ENCODE measurements at regions not wholly inside any gene's neighbourhood (a gene's known extent, or its start where the extent isn't known, plus 50 kb on each side); places are given as distances from the start of the nearest gene placed in this dataset.
A peak's percentile ranks its signal among the peaks of the same experiment; 100 is the strongest.
"Not testable (repeated sequence)": the region's sequence is repeated elsewhere in the genome, so short reads cannot be mapped to it uniquely, and the experiment has no call there.

DNA sequence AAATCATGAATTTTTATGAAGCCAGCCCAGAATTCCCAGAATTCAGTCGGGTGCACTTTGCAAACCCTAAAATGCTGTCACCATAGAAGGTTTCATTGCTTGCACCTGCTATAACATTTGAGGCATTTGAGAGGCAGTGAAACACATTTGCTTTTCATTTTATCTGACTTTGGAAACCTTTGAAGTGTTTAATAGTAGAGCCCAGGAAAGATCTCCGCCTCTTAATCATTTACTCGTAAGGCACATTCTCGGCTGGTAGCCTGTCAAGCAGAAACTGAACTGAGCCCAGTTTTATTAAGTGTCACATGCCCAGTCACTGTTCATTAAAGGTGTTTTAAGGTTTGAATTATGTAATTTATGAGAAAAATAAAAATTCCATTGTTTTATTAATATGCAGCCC lies 247.6 kb downstream of the EMX2 start:
- no peak for DNase-seq (ENCODE audit: low spot score)

DNA sequence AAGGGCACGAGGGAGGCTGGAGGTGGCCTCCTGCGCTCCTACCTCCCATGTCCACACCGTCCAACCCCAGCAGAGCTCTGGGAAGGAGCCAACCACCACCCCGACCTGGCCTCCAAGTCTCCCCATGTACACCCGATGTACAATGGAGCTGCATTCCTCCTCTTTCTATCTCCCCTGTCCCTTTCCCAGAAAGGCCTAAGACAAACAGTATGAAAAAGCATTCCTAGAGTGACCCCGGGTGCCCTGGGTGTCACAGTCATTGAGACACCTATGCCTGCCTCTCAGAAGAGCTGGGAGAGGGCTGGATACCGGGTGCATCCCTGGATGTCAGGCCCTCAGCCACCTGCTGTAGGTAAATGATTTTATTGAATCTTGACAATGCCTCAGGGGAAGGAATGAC lies 248.1 kb downstream of the EMX2 start:
- no peak for DNase-seq (ENCODE audit: low spot score)

DNA sequence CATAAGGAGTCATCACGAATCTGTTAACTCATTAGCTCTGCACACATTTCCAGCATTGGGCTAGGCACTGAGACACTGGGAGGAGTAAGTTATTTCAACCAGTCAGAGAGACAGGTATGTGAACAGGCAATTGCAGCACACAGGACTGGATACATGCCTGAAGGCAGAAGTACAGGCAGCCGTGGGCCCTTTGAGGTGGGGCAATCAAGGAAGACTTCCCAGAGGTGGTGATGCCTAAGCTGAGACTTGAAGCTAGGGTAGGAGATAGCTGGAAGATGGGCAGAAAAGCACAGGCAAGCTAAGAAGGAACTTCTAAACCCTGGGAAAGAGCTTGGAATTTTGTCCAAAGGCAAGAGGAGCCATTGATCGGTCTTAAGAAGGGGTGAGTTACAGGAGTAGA lies 249.7 kb downstream of the EMX2 start:
- no peak for DNase-seq (ENCODE audit: low spot score)

DNA sequence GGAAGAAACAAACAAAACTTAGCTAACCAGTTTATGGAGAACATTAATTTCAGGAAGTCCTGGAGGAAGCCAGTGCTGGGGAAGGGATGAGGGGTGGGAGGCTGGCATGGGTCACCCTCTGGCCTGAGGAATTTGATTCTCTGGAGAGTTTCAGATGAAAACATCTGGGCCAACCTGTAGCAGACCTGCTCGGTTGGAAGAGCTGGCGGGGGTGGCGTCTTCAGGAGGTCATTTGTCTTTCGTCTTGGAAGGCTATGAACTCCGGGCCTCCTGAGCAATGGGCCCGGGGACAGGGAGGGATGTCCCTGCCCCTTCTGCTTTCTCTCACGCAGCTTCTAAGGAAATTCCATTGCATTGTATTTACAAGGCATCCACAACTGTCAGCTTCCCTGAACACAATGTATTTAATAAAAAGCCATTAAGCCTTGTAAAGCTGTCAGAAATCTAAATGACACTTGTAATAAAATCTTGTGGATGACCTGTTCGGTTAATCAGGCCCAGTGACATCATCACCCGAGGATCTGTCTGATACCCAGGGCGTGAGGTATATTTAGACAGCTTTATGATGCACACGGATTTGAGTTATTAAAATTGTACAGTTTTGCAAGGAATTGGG lies 250.5 kb downstream of the RAB11FIP2 start:
- DNase-seq (ENCODE audit: low spot score), result no peak

DNA sequence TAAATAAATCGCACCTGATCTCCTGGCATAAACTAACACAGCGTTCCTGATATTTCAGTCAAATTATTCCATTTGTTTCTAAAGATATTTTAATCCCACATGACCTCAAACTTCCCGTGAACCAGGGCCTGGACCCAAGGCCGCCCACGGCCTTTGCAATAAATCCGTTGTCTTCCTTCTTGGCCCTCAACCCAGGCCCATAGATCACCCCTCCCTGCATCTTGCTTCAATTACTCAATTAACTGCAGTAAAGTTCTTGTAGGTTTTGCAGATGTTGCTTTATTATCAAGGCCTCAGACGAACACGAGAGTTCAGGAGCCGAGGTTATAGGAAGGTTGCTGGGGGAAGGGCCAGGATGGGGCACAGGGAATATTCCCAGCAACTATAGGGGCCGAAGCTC lies 249.4 kb downstream of the RAB11FIP2 start:
- no peak for DNase-seq (ENCODE audit: low spot score)

DNA sequence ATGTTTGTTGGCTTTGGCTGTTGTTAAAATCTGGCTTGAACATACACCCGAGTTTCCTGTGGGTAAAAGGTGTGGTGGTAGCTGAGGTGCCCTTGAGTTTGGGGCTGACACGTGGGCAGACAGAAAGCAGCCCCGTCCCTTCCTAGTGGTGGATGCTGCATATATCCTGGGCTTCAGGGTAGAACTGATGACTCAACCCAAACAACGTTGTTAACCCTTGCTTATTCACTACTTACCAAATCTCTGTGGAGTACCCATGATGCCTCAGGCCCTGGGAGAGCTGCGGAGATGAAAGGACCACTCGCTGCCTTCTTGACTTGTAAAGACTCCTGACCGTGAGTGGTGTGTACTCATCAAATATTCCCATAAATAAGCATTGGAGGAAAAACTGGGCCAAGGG lies 245.1 kb downstream of the RAB11FIP2 start:
- no peak for DNase-seq (ENCODE audit: low spot score)

DNA sequence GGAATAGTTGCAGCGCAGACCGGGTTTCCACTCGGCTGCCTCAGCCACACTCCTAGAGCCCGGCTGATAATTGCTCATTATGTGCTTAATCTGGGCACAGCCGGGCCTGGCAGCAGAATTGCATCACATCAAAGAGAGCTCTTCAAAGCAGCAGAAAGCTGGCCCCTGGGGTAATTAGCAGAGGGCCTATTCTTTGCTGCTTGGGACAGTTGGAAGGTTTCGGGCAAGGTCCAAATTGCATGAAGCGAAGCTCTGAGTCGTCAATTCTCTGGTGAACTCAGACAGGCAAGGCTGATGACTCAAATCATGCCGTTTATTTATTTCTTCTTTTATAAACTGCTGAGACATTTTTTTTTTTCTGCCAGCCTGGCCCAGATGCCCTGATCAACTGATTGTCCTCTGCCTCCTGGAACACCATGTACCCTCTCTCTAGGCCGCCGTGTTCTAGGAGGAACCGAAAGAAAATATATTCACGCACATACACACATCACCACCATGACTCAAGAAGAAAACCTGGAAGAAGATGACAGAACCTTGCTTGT lies 242.2 kb downstream of the RAB11FIP2 start:
- no peak for DNase-seq (ENCODE audit: low spot score)

DNA sequence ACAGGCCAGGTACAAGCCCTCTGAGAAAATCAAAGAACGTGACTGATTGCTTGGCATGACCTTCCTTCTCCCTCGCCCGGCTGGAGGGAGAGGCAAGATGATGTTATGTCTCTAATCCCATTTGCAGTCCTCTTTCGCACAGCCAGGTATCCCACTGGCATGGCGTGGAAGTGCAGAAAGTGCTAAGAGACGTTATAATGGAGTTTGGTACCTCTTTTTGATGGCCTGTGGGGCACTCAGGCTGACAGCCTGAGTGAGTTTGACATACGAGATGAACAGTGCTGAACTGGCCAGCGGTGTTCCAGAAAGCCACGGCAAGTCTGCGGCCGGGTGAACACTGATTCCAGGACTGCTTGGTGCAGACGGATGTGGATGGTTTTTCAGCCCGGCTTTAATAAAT lies 241.6 kb downstream of the RAB11FIP2 start:
- no peak for DNase-seq (ENCODE audit: low spot score)

DNA sequence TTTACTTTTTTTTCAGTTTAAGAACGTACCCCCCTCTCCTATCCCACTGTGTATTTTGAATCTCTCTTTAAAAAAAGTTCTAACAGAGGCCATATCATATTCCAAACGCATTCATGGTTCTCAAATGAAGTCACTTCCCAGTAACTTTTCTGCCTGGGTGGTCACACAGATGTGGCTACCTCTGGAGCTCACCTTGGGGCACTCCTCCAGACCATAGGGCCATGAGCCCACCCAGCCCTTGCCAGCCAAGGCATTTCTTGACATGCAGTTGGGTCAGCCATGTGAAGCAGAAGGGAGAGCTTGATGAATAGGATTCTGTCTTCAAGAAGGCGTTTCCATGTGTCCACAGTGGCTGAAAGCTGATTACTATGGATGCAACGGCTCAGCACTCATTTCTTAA lies 239.3 kb downstream of the RAB11FIP2 start:
- DNase-seq (ENCODE audit: low spot score), result no peak

DNA sequence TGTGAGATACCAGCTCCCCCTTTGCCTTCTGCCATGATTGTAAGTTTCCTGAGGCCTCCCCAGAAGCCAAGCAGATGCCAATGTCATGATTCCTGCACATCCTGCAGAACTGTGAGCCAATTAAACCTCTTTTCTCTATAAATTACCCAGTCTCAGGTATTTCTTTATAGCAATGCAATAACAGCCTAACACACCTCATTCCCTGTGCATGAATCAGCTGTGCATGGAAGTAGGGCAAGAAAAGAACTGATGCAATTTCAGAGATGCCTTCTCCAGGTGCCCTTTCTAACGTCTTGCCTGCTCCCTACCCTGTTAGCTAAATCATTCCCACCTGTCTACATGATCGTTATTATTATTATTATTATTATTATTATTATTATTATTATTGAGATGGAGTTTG lies 230.9 kb downstream of the RAB11FIP2 start:
- not testable (repeated sequence) for DNase-seq (ENCODE audit: low spot score)

DNA sequence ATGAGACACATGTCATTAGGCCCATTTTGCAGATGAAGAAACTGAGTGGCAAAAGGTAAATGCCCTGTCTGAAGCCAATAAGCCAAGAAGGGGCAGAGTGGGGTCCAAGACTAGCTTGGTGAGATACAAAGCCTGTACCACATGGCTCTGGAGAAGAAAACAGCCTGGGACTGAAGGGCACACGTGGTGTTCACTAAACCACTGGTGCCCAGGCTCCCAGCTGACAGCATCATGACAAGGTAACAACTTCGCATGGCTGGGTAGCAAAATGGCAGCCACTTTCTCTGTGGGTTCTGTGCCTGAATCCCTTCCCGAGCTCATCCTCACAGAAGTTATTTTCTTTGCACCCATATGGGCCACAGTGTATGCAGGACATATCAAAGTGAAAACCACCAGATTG lies 229.6 kb downstream of the RAB11FIP2 start:
- DNase-seq (ENCODE audit: low spot score), result no peak

DNA sequence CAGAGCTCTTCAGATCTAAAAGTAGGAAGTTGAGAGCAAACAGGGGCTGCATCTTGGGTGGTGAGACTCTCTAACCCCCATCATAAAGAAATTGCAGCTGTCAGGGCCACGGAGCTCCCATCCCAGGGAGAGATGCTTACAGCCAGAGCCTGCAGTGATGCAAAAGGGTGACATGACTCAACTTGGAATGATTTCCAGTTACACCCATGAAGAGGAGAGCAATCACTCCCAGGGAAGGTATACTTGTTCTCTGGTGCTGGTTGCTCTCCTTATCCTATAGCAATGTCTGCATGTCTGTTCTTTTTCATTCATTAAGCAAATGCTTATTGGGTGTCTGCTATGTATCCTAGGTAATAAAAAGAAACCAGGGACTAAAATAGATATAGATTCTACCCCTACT lies 228.0 kb downstream of the RAB11FIP2 start:
- no peak for DNase-seq (ENCODE audit: low spot score)

DNA sequence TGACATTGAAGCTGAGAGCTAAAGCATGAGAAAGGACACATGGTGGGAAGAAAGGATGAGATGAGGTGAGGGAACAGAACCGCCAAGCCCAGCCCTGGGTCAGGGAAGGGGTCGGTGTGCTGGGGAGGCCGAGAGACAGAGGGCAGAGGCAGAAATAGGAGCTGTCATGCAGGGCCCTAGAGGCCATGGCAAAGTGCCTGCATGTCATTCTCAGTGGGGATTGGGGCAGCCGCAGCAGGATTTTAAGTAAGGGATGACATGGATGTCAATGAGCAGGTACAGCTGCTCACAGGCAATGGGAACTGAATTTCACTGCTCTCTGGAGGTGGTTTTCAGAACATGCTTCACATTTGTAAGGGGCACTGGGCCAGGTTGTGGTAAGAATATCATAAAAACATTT lies 227.4 kb downstream of the RAB11FIP2 start:
- no peak for DNase-seq (ENCODE audit: low spot score)

DNA sequence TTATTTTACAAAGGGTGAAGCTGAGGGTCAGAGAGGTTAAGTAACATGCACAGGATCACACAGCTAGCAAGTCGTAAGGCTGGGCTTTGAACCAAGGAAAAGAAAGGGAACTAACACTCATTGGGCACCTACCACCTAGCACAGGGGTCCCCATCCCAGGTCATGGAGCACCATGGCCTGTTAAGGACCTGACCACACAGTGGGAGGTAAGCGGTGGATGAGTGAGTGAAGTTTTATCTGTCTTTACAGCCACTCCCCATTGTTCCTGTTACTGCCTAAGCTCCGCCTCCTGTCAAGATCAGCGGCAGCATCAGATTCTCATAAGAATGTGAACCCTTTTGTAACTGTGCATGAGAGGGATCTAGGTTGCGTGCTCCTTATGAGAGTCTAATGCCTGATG lies 222.8 kb downstream of the RAB11FIP2 start:
- no peak for DNase-seq (ENCODE audit: low spot score)

DNA sequence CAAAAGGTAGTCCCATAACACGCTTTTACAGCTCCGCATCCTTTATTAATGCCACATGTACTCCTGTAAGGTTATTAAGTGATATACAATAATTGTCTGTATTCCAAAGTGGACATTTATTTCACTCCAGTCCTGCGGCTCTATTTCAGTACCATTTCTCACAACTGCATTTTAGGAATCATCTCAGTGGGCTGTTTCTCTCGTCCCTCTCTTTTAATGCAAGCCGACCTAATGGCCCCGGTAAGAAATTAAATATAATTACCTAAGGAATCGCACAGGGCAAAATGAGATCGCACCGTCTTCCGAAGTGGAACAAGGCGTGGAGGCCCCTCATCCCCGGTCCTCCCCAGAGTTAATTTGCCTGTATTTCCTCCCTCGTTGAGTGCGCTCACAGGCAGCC lies 216.5 kb downstream of the RAB11FIP2 start:
- DNase-seq (ENCODE audit: low spot score), result no peak

DNA sequence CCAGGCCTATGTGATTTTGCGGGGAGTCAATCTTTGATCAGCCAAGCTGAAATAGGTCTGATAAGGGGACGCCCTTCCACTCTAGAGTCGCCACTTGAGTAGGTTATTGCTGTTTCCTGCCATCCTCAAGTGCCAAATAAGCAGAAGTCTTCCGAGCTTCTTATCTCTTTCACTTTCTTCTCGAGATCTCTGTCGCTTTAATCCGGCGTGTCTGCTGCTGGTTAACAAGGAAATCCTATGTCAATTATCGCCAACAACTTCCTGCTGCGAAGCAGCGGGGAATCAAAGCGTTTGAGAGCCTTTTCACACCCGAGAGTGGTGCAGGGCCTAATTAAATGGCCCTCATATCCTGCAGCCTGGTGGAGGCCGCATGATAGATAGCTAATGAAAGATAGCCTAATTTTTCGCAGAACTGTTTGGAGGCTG lies 215.9 kb downstream of the RAB11FIP2 start:
- no peak for DNase-seq (ENCODE audit: low spot score)

DNA sequence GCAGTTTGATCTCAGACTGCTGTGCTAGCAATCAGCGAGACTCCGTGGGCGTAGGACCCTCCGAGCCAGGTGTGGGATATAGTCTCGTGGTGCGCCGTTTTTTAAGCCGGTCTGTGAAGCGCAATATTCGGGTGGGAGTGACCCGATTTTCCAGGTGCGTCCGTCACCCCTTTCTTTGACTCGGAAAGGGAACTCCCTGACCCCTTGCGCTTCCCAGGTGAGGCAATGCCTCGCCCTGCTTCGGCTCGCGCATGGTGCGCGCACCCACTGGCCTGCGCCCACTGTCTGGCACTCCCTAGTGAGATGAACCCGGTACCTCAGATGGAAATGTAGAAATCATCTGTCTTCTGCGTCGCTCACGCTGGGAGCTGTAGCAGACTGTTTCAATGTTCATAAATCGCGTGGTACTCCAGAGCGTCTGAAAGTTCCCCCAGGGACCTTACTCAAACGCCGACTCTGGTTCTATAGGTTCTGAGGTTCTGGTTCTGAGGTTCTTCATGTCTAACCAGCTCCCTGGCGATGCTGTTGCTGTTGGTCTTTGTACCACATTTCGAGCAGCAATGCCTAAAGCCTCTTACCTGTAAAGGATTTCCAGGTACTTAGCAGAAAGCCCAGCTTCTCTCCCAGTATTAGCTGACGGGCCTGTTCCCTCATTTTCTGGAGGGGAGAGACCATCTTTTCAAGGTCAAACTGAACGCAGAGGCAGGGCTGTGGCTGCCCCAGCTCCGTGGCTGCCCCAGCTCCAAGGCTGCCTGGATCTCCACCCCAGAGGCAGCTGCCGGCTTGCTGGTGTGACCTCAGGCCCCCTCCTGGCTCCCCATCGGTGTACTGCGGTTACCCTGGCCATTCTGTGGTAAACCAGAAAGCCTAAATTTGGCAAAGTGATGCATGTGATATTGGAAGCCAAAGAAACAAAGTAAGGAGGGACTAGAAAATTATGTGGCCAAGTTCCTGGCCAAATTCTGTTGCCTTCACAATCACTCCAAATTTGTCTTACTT lies 207.9 kb downstream of the RAB11FIP2 start:
- not testable (repeated sequence) for DNase-seq (ENCODE audit: low spot score)

DNA sequence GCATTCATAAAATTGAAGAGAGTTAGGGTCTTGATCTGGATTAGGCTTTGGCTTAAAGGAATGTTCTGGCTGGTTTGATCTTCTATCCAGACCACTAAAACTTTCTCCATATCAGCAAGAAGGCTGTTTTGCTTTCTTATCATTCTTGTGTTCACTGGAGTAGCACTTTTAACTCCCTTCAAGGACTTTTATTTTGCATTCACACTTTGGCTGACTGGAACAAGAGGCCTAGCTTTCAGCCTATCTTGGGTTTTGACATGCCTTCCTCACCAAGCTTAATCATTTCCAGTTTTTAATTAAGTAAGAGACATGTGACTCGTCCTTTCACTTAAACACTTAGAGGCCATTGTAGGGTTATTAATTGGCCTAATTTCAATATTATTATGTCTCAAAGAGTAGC lies 190.3 kb downstream of the RAB11FIP2 start:
- DNase-seq (ENCODE audit: low spot score), result not testable (repeated sequence)

DNA sequence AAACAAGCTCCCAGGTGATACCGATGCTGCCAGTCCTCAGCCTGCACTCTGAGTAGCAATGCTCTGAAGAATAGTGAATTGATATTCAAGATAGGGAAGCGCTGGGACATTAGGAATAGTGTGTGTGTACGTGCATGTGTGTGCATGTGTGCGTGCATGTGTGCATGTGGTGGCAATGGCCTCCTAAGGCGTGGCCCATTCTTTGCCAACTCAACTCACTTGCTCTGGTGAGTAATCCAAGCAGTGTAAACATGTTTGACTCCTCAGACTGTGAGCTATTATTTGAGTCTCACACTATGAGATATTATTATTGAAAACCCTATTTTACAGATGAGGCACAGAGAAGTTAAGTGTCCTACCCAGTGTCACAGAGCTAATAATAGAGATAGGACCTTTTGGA lies 186.6 kb downstream of the RAB11FIP2 start:
- no peak for DNase-seq (ENCODE audit: low spot score)

DNA sequence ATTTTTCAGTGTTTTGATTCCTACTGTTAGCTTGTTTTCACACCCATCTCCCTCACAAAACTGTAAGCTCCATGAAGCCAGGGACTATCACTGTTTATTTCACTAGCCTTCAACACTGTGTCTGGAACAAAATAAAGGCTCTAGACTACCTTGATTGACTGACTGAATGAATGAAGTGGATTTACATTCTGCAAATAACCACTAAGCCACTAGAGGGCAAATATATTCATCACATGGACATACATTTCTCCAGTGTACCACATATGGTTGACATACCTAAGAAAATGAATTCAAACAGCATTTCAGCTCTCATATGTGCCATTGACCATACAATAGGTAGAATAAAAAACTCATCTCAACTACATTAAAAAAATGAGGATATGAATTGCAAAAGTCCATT lies 185.9 kb downstream of the RAB11FIP2 start:
- peak; percentile 11 for DNase-seq (ENCODE audit: low spot score)

DNA sequence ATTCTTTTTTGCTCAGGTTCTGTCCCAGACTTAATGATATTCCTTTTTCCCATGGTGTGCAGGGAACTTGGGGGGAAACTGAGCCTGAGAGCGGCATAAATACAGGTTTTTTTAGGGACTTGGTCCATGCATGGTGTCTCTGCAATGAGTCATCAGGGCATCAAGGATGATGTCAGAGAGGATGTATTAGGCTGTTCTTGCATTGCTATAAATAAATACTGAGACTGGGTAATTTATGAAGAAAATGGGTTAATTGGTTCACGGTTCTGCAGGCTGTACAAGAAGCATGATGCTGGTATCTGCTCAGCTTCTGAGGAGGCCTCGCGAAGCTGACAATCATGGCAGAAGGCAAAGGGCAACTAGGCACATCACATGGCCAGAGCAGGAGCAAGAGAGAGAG lies 185.4 kb downstream of the RAB11FIP2 start:
- DNase-seq (ENCODE audit: low spot score), result no peak

DNA sequence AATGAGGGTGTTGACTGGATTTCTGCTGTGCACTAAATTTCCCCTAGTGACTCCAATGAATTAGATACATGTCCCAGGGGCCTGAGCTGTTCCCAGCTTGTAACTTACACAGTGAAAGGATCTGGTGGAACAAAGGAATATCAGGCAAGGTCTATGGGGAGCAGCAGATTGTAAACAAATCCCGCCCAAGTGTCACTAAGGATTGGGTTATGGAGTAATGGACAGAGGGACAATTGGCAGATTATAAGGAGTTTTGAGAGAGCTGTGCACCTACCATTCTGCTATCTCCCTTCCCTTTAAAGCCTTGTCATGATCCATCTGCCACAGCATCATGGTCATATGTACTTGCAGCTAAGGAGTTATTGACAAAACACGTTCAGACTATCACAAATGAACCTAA lies 183.0 kb downstream of the RAB11FIP2 start:
- DNase-seq (ENCODE audit: low spot score), result no peak

DNA sequence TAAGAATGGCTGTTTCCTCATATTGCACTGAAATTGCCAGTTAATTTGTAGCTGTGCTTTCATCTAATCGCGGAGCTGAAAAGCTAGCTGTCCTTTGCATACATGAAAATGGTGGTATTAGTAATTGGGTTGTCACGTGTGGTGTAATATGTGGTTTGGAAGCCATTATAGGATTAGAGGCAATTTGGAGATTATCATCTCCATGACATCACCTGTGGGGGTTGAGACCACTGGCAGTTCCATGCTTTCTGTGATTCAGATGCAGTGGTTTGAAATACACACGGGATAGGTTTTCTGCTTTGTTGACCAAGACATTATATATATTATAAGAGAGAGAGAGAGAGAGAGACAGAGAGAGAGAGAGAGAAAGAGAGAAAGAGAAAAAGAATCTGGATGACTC lies 180.8 kb downstream of the RAB11FIP2 start:
- DNase-seq (ENCODE audit: low spot score), result no peak

Measured in HuH-7.5 (cell line).